Endothelial cell of umbilical vein (primary cell): ENCODE measurements at regions not wholly inside any gene's neighbourhood (a gene's known extent, or its start where the extent isn't known, plus 50 kb on each side); places are given as distances from the start of the nearest gene placed in this dataset.

Source experiments
- EZH2 ChIP-seq: IDR thresholded peaks from 2 replicates; pipeline ENCODE4 v1.6.1; 2012; ENCODE audit warnings: borderline replicate concordance, low read depth, mild to moderate bottlenecking, moderate library complexity, low read length, inconsistent platforms; ENCODE audit not compliant: severe bottlenecking
- FOS ChIP-seq: IDR thresholded peaks from 2 replicates; pipeline ENCODE4 v1.6.1; 2011; ENCODE audit warnings: mild to moderate bottlenecking, low read length, moderate library complexity, borderline replicate concordance; ENCODE audit not compliant: insufficient read depth
- GATA2 ChIP-seq: IDR thresholded peaks from 2 replicates; pipeline ENCODE4 v1.7.0; 2011; ENCODE audit warnings: low read depth, mild to moderate bottlenecking, moderate library complexity, mixed read lengths, low read length; ENCODE audit not compliant: insufficient read length, insufficient read depth
- MYC ChIP-seq: IDR thresholded peaks from one replicate; pipeline ENCODE4 v1.6.1; 2011; ENCODE audit warnings: mild to moderate bottlenecking, low read depth, low read length
- POLR2A ChIP-seq: IDR thresholded peaks from 2 replicates; pipeline ENCODE4 v1.6.1; 2012; ENCODE audit warnings: low read depth, mild to moderate bottlenecking, control low read depth, low read length
- POLR2AphosphoS5 ChIP-seq: IDR thresholded peaks from 2 replicates; pipeline ENCODE4 v1.6.1; 2012; ENCODE audit warnings: low read depth, mild to moderate bottlenecking, control low read depth, low read length, moderate library complexity; ENCODE audit not compliant: insufficient read depth
- TF ChIP-seq, protein P1 (sequence below), 2 donors: IDR thresholded peaks; 1 replicate in 1 of 2; 2 replicates in 1 of 2; pipeline ENCODE4 v1.5.1; 2011; ENCODE audit warnings: low read length in 2 of 2, mild to moderate bottlenecking in 2 of 2, moderate library complexity in 2 of 2, control low read depth in 1 of 2, inconsistent platforms in 1 of 2, low read depth in 1 of 2; ENCODE audit not compliant: insufficient read depth in 1 of 2; ENCODE audit errors: extremely low read depth in 1 of 2
- TF ChIP-seq, protein P2 (sequence below): IDR thresholded peaks from 2 replicates; pipeline ENCODE4 v1.6.1; 2011; ENCODE audit not compliant: insufficient read depth, insufficient read length

DNA sequence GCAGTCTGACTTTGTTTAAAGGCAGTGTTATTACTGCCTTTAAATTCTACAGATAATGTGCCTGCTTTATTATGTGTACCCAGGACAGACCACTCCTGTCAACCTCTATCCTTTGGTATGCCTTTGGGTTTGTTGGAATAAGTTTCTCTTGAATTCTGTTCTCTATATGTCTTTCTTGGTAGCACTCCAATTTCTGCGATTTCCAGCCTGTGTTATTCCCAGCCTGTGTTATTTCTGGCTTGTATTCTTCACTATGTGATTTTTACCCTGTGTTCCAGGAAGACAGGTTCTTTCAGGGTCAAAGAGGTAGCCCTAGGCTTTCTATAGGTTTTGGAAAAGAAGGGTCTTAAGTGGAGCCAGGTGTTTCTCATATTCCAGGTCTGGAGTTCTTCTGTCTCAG, 407.4 kb upstream of the AZI2 start:
- TF ChIP-seq, protein P1, sequence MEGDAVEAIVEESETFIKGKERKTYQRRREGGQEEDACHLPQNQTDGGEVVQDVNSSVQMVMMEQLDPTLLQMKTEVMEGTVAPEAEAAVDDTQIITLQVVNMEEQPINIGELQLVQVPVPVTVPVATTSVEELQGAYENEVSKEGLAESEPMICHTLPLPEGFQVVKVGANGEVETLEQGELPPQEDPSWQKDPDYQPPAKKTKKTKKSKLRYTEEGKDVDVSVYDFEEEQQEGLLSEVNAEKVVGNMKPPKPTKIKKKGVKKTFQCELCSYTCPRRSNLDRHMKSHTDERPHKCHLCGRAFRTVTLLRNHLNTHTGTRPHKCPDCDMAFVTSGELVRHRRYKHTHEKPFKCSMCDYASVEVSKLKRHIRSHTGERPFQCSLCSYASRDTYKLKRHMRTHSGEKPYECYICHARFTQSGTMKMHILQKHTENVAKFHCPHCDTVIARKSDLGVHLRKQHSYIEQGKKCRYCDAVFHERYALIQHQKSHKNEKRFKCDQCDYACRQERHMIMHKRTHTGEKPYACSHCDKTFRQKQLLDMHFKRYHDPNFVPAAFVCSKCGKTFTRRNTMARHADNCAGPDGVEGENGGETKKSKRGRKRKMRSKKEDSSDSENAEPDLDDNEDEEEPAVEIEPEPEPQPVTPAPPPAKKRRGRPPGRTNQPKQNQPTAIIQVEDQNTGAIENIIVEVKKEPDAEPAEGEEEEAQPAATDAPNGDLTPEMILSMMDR (IDR thresholded peaks at IDR 0.05; ENCODE audit: extremely low read depth in 1 of 2, insufficient read depth in 1 of 2, low read depth in 1 of 2, low read length in 2 of 2) = no peak
- TF ChIP-seq POLR2A = no peak
- no peak for TF ChIP-seq EZH2
- TF ChIP-seq, protein P2, sequence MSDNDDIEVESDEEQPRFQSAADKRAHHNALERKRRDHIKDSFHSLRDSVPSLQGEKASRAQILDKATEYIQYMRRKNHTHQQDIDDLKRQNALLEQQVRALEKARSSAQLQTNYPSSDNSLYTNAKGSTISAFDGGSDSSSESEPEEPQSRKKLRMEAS = no peak
- no peak for TF ChIP-seq FOS
- no peak for TF ChIP-seq POLR2AphosphoS5
- no peak for TF ChIP-seq MYC
- no peak for TF ChIP-seq GATA2
